Neuron (in vitro differentiated cells): ENCODE measurements at regions not wholly inside any gene's neighbourhood (a gene's known extent, or its start where the extent isn't known, plus 50 kb on each side); places are given as distances from the start of the nearest gene placed in this dataset.

ENCODE experiments used
- H2AFZ ChIP-seq: one replicate; pipeline ENCODE4 v1.6.1; 2013; ENCODE audit warnings: low read depth, mild to moderate bottlenecking, inconsistent platforms, low read length, moderate library complexity
- H3K27me3 ChIP-seq: one replicate; pipeline ENCODE4 v1.6.1; 2013; ENCODE audit warnings: low read length; ENCODE audit not compliant: insufficient read depth
- H3K36me3 ChIP-seq: one replicate; pipeline ENCODE4 v1.6.1; 2013; ENCODE audit warnings: low read length; ENCODE audit not compliant: insufficient read depth
- H3K4me1 ChIP-seq: one replicate; pipeline ENCODE4 v1.6.1; 2013; ENCODE audit warnings: low read length; ENCODE audit not compliant: insufficient read depth
- H3K4me3 ChIP-seq: 2 replicates; pipeline ENCODE4 v1.5.1; 2013; ENCODE audit warnings: mild to moderate bottlenecking, low read length, moderate library complexity
- H3K9me3 ChIP-seq: one replicate; pipeline ENCODE4 v1.6.1; 2013; ENCODE audit warnings: low read length

GRCh38 chr5:135112008-135112725 lies 78.1 kb upstream of the PITX1 start:
- H3K4me3 ChIP-seq: no peak overlapping the region

DNA sequence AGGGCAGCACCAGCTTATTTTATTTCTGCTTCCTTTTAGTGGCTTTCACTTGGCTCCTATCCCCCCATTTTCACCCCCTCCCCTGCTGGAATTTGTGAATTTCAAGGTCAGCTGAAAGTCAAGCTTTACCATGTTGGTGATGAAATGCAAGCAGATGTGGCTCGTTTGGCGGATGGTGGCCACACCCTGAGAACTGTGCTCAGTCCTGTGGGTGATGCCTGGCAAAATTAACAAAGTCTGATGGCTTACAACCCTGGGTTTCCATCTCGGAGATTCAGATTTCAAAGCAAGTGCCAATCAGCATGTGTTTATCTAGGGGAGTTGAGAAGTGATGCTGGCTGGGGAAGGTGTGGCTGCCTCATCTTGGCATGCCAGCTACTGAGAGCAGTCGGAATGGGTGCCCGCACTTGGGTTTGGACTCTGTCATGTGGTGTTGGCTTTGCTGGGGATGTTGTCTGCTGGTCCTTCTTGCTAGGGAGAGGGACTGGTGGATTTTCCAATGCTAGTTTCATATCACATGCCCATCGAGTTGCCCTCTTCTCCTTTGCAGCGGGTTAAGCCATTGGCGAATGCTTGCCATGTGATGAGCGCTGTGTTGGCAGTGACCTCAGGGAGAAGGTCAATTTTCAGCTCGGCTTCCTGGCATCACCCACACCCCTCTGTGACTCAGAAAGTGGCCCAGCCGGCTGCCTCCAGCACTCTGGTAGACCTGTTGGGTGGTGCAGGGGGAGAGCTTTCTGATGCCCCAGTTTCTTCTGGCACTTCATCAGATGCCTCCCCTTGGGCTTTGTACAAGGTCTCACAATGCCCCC lies 77.0 kb upstream of the PITX1 start:
- H3K36me3 ChIP-seq: no peaks in the 10 kb centered on the region
- no peak overlapping the region for H2AFZ ChIP-seq
- no peaks in the 10 kb centered on the region for H3K9me3 ChIP-seq
- no peaks in the 10 kb centered on the region for H3K4me1 ChIP-seq
- no peak overlapping the region for H3K4me3 ChIP-seq
- peaks cover 12% of the 10 kb centered on the region for H3K27me3 ChIP-seq

More at GRCh38 chr5:135112008-135112725, 78.1 kb upstream of the PITX1 start:
- Histone ChIP-seq H2AFZ (no peak overlapping the region), H3K27me3 (peaks cover 12% of the 10 kb centered on the region), H3K9me3 (no peaks in the 10 kb centered on the region), H3K36me3 (no peaks in the 10 kb centered on the region), H3K4me1 (no peaks in the 10 kb centered on the region)

GRCh38 chr5:135108992-135109391 lies 75.0 kb upstream of the PITX1 start:
- Histone ChIP-seq H3K4me1 (no peaks in the 10 kb centered on the region), H2AFZ (no peak overlapping the region), H3K36me3 (no peaks in the 10 kb centered on the region), H3K4me3 (no peak overlapping the region), H3K27me3 (peaks cover 16% of the 10 kb centered on the region), H3K9me3 (no peaks in the 10 kb centered on the region)

GRCh38 chr5:135108569-135108968 lies 74.5 kb upstream of the PITX1 start:
- Histone ChIP-seq H3K4me3 (no peak overlapping the region), H3K27me3 (peaks cover 16% of the 10 kb centered on the region), H2AFZ (no peak overlapping the region), H3K4me1 (no peaks in the 10 kb centered on the region), H3K9me3 (no peaks in the 10 kb centered on the region), H3K36me3 (no peaks in the 10 kb centered on the region)

DNA sequence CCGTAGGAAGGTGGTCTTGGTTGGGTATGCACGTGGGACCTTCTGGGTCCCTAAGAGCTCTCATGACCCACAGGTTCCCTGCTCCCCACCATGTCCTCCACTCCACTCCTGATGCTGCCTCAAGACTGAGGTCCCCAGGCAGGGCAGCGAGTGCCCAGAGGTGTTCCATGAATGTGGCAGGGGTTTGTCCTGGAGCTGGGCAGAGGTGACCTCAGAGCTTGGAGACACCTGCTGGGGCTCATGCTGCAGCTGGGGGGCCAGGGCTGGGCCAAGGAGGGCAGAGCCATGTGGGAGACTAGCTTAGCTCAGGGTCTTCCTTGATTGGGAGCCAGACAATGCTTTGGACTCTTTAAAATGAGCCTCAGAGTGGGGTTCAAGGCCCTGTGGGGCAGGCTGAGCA lies 74.0 kb upstream of the PITX1 start:
- Histone ChIP-seq H3K4me1 (no peaks in the 10 kb centered on the region), H3K9me3 (no peaks in the 10 kb centered on the region), H2AFZ (no peak overlapping the region), H3K27me3 (peaks cover 16% of the 10 kb centered on the region), H3K4me3 (no peak overlapping the region), H3K36me3 (no peaks in the 10 kb centered on the region)

DNA sequence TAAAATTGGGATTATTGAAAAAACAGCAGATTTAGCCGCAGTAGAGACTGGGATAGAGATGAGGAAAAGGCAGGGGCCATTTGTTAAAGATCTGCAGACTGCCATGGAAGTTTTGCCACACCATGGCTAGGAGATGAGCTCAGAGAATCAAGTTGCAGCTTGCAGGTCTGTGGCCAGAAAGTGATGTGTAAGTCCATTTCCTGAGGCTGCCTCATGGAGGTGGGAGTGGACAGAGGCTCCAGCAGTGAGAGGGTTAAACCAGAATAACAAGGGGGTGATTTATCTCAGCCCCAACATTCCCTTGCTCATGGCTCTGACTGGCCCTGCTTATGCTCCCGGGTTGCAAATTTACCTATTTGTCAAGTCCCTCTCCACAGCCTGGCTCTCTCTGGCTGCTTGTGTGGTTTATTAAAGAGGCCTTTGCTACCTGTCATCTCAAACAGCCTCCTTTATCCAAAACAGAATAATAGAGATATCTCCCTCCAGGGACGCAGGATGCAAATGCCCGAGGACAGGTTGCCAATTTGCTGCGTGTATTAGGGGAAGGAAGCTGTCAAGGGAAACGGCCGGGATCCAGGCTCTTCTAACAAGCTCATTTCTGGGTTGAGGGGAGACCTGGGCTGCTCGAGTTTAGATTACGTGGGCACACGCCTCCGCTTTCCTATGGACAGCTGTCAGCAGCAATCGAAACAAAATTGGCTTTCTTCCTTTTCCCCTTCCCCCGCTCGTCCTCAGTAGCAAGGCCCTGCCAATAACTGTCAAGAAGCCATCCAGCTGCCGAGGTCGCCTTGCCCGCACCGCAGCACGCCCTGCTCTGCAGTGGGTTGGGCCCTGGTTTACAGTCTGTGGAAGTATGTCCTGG lies 72.8 kb upstream of the PITX1 start:
- Histone ChIP-seq H3K4me1 (no peaks in the 10 kb centered on the region), H3K4me3 (no peak overlapping the region), H3K36me3 (no peaks in the 10 kb centered on the region), H3K9me3 (no peaks in the 10 kb centered on the region), H2AFZ (no peak overlapping the region), H3K27me3 (peaks cover 11% of the 10 kb centered on the region)

GRCh38 chr5:135106136-135106535 lies 72.1 kb upstream of the PITX1 start:
- Histone ChIP-seq H3K4me3 (no peak overlapping the region), H3K4me1 (no peaks in the 10 kb centered on the region), H2AFZ (no peak overlapping the region), H3K27me3 (peaks cover 13% of the 10 kb centered on the region), H3K9me3 (no peaks in the 10 kb centered on the region), H3K36me3 (no peaks in the 10 kb centered on the region)

- Histone ChIP-seq H2AFZ (no peak overlapping the region), H3K27me3 (peaks cover 13% of the 10 kb centered on the region)
Observed at GRCh38 chr5:135105105-135105484, 71.1 kb upstream of the PITX1 start.

GRCh38 chr5:135103575-135103853 lies 69.5 kb upstream of the PITX1 start:
- no peak overlapping the region for H2AFZ ChIP-seq
- no peaks in the 10 kb centered on the region for H3K4me1 ChIP-seq
- no peak overlapping the region for H3K4me3 ChIP-seq
- H3K36me3 ChIP-seq: no peaks in the 10 kb centered on the region
- H3K27me3 ChIP-seq: peaks cover 9% of the 10 kb centered on the region
- H3K9me3 ChIP-seq: no peaks in the 10 kb centered on the region

More at GRCh38 chr5:135105105-135105484, 71.1 kb upstream of the PITX1 start:
- Histone ChIP-seq H3K36me3 (no peaks in the 10 kb centered on the region), H3K9me3 (no peaks in the 10 kb centered on the region), H3K4me1 (no peaks in the 10 kb centered on the region), H3K4me3 (no peak overlapping the region)

DNA sequence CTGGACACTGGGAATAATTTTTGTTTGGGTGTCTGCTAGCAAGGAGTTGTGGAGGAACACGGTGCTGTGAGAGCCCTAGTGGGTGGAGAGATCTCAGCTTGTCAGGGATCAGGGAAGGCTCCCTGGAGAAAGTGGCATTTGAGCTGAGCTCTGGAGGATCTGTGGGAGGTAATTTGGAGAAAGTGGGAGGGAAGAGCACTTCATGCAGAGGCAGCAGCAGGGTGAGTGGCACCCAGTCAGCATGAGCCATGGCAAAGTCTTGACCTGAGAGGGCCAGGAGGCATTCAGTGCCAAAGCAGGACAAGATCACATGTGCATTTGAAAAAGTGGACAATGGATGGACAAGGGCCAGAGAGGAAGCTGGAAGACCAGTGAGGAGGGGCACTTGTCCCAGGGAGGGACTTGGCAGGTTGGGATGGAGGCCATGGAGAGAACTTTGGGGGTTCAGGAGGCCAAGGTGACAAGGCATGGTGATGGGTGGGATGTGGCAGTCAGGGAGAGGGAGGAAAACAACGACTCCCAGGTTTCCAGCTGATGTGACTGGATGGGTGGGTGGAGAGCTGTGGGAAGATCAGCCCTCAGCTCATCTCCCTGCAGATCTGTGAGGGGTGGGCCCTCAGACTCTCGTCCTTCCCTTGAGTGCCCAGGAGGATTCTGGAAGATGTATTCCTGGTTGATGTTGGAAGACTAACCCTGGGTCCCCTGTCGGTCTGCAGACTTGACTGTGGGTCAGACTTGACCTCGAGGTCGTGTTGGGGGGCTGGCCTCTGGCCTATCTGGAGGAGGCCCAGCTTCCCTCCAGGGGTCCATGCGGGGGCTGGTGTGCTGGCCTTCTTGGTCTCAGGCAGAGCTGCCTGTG lies 68.9 kb upstream of the PITX1 start:
- Histone ChIP-seq H3K4me1 (no peaks in the 10 kb centered on the region), H3K36me3 (no peaks in the 10 kb centered on the region), H3K27me3 (peaks cover 7% of the 10 kb centered on the region), H2AFZ (no peak overlapping the region), H3K4me3 (no peak overlapping the region), H3K9me3 (no peaks in the 10 kb centered on the region)

- no peak overlapping the region for H3K4me3 ChIP-seq
- no peaks in the 10 kb centered on the region for H3K9me3 ChIP-seq
- H3K36me3 ChIP-seq: no peaks in the 10 kb centered on the region
- H2AFZ ChIP-seq: no peak overlapping the region
- peaks cover 5% of the 10 kb centered on the region for H3K27me3 ChIP-seq
- no peaks in the 10 kb centered on the region for H3K4me1 ChIP-seq
Observed at GRCh38 chr5:135100431-135100830, 66.4 kb upstream of the PITX1 start.

- peaks cover 3% of the 10 kb centered on the region for H3K27me3 ChIP-seq
Observed at GRCh38 chr5:135100011-135100410, 66.0 kb upstream of the PITX1 start.

More at GRCh38 chr5:135100011-135100410, 66.0 kb upstream of the PITX1 start:
- Histone ChIP-seq H3K4me3 (no peak overlapping the region), H2AFZ (no peak overlapping the region), H3K4me1 (no peaks in the 10 kb centered on the region), H3K36me3 (no peaks in the 10 kb centered on the region), H3K9me3 (no peaks in the 10 kb centered on the region)
